ENCODE measurements at regions not wholly inside any gene's neighbourhood (a gene's known extent, or its start where the extent isn't known, plus 50 kb on each side); places are given as distances from the start of the nearest gene placed in this dataset.

- TF ChIP-seq TEAD4 (IDR thresholded peaks at IDR 0.05): no peak
- peak; percentile 6; the same call in 1 of the 2 replicates for TF ChIP-seq RAD21 (IDR thresholded peaks at IDR 0.05; ENCODE audit: low read depth)
- TF ChIP-seq REST (IDR thresholded peaks at IDR 0.05; ENCODE audit: low read depth): no peak
- no peak for TF ChIP-seq YY1 (IDR thresholded peaks at IDR 0.05; ENCODE audit: low read depth)
Measured at GRCh38 chr11:106152013-106152412, 74.6 kb downstream of the AASDHPPT start.

Data from Ishikawa (cell line).